ENCODE measurements at regions not wholly inside any gene's neighbourhood (a gene's known extent, or its start where the extent isn't known, plus 50 kb on each side); places are given as distances from the start of the nearest gene placed in this dataset.

- Mint-ChIP-seq H3K4me3 (no peak overlapping the region), H3K27me3 (no peaks in the 10 kb centered on the region), H3K4me1 (no peaks in the 10 kb centered on the region), H3K27ac (no peak overlapping the region), H3K9me3 (no peaks in the 10 kb centered on the region), H3K36me3 (ENCODE audit: low read depth) (no peaks in the 10 kb centered on the region)
- no peak for DNase-seq
- ATAC-seq: no peak
These were observed 678.1 kb upstream of the CXADR start for GRCh38 chr21:16834791-16835190.

- ATAC-seq (no peak), DNase-seq (no peak)
- H3K4me3 Mint-ChIP-seq: no peak overlapping the region
- no peaks in the 10 kb centered on the region for H3K4me1 Mint-ChIP-seq
- no peaks in the 10 kb centered on the region for H3K27me3 Mint-ChIP-seq
- H3K36me3 Mint-ChIP-seq (ENCODE audit: low read depth): no peaks in the 10 kb centered on the region
- no peaks in the 10 kb centered on the region for H3K9me3 Mint-ChIP-seq
- no peak overlapping the region for H3K27ac Mint-ChIP-seq
These were observed 675.5 kb upstream of the CXADR start for GRCh38 chr21:16837321-16837720.

GRCh38 chr21:16837721-16838120 lies 675.1 kb upstream of the CXADR start:
- Mint-ChIP-seq H3K27ac (no peak overlapping the region), H3K9me3 (no peaks in the 10 kb centered on the region), H3K4me1 (no peaks in the 10 kb centered on the region), H3K4me3 (no peak overlapping the region), H3K27me3 (no peaks in the 10 kb centered on the region), H3K36me3 (ENCODE audit: low read depth) (no peaks in the 10 kb centered on the region)
- DNase-seq: no peak
- no peak for ATAC-seq

GRCh38 chr21:16838331-16838730 lies 674.5 kb upstream of the CXADR start:
- Mint-ChIP-seq H3K36me3 (ENCODE audit: low read depth) (no peaks in the 10 kb centered on the region), H3K27ac (no peak overlapping the region), H3K4me3 (no peak overlapping the region), H3K4me1 (no peaks in the 10 kb centered on the region), H3K27me3 (no peaks in the 10 kb centered on the region), H3K9me3 (no peaks in the 10 kb centered on the region)
- no peak for ATAC-seq
- DNase-seq: no peak

GRCh38 chr21:16840538-16840937 lies 672.3 kb upstream of the CXADR start:
- DNase-seq: no peak
- Mint-ChIP-seq H3K27ac (no peak overlapping the region), H3K9me3 (peaks cover 5% of the 10 kb centered on the region), H3K4me3 (no peak overlapping the region), H3K36me3 (ENCODE audit: low read depth) (no peaks in the 10 kb centered on the region), H3K4me1 (no peaks in the 10 kb centered on the region), H3K27me3 (no peaks in the 10 kb centered on the region)
- ATAC-seq: no peak

GRCh38 chr21:16841975-16842695 lies 670.7 kb upstream of the CXADR start:
- H3K4me1 Mint-ChIP-seq: no peaks in the 10 kb centered on the region

GRCh38 chr21:16842696-16843035 lies 670.2 kb upstream of the CXADR start:
- no peaks in the 10 kb centered on the region for H3K4me1 Mint-ChIP-seq
- no peak for ATAC-seq
- H3K4me3 Mint-ChIP-seq: no peak overlapping the region
- no peaks in the 10 kb centered on the region for H3K27me3 Mint-ChIP-seq
- no peak for DNase-seq
- peaks cover 7% of the 10 kb centered on the region for H3K9me3 Mint-ChIP-seq
- H3K27ac Mint-ChIP-seq: no peak overlapping the region
- no peaks in the 10 kb centered on the region for H3K36me3 Mint-ChIP-seq (ENCODE audit: low read depth)

More at GRCh38 chr21:16841975-16842695, 670.7 kb upstream of the CXADR start:
- DNase-seq: no peak
- Mint-ChIP-seq H3K4me3 (no peak overlapping the region), H3K36me3 (ENCODE audit: low read depth) (no peaks in the 10 kb centered on the region), H3K27me3 (no peaks in the 10 kb centered on the region), H3K27ac (no peak overlapping the region), H3K9me3 (peaks cover 7% of the 10 kb centered on the region)
- ATAC-seq: no peak

- Mint-ChIP-seq H3K9me3 (peaks cover 7% of the 10 kb centered on the region), H3K4me3 (no peak overlapping the region), H3K36me3 (ENCODE audit: low read depth) (no peaks in the 10 kb centered on the region), H3K27ac (no peak overlapping the region), H3K4me1 (no peaks in the 10 kb centered on the region), H3K27me3 (no peaks in the 10 kb centered on the region)
- ATAC-seq (no peak), DNase-seq (no peak)
These were observed 665.6 kb upstream of the CXADR start for GRCh38 chr21:16847211-16847610.

- H3K9me3 Mint-ChIP-seq: peaks cover 11% of the 10 kb centered on the region
- H3K4me3 Mint-ChIP-seq: no peak overlapping the region
- H3K27me3 Mint-ChIP-seq: no peaks in the 10 kb centered on the region
- DNase-seq (no peak), ATAC-seq (no peak)
- H3K4me1 Mint-ChIP-seq: no peaks in the 10 kb centered on the region
- no peaks in the 10 kb centered on the region for H3K36me3 Mint-ChIP-seq (ENCODE audit: low read depth)
- no peak overlapping the region for H3K27ac Mint-ChIP-seq
These were observed 661.8 kb upstream of the CXADR start for GRCh38 chr21:16851054-16851453.

GRCh38 chr21:16855164-16855667 lies 657.6 kb upstream of the CXADR start:
- Mint-ChIP-seq H3K27me3 (no peaks in the 10 kb centered on the region), H3K4me1 (no peaks in the 10 kb centered on the region), H3K27ac (no peak overlapping the region), H3K9me3 (peaks cover 16% of the 10 kb centered on the region), H3K4me3 (no peak overlapping the region), H3K36me3 (ENCODE audit: low read depth) (no peaks in the 10 kb centered on the region)
- DNase-seq: no peak
- no peak for ATAC-seq

- DNase-seq (no peak), ATAC-seq (no peak)
- peaks cover 17% of the 10 kb centered on the region for H3K9me3 Mint-ChIP-seq
- no peak overlapping the region for H3K27ac Mint-ChIP-seq
- no peaks in the 10 kb centered on the region for H3K27me3 Mint-ChIP-seq
- no peaks in the 10 kb centered on the region for H3K4me1 Mint-ChIP-seq
- H3K4me3 Mint-ChIP-seq: no peak overlapping the region
- no peaks in the 10 kb centered on the region for H3K36me3 Mint-ChIP-seq (ENCODE audit: low read depth)
These were observed 649.4 kb upstream of the CXADR start for GRCh38 chr21:16863362-16863905.

- DNase-seq (no peak), ATAC-seq (no peak)
- Mint-ChIP-seq H3K9me3 (peaks cover 17% of the 10 kb centered on the region), H3K27ac (no peak overlapping the region), H3K4me3 (no peak overlapping the region), H3K4me1 (no peaks in the 10 kb centered on the region), H3K36me3 (ENCODE audit: low read depth) (no peaks in the 10 kb centered on the region), H3K27me3 (no peaks in the 10 kb centered on the region)
These were observed 648.9 kb upstream of the CXADR start for GRCh38 chr21:16863908-16864307.

GRCh38 chr21:16865632-16866031 lies 647.2 kb upstream of the CXADR start:
- Mint-ChIP-seq H3K9me3 (peaks cover 10% of the 10 kb centered on the region), H3K27ac (no peak overlapping the region), H3K4me3 (no peak overlapping the region), H3K27me3 (no peaks in the 10 kb centered on the region), H3K36me3 (ENCODE audit: low read depth) (no peaks in the 10 kb centered on the region), H3K4me1 (no peaks in the 10 kb centered on the region)
- DNase-seq: no peak
- ATAC-seq: no peak

GRCh38 chr21:16866851-16867250 lies 646.0 kb upstream of the CXADR start:
- Mint-ChIP-seq H3K4me1 (no peaks in the 10 kb centered on the region), H3K27me3 (no peaks in the 10 kb centered on the region), H3K36me3 (ENCODE audit: low read depth) (no peaks in the 10 kb centered on the region), H3K9me3 (peaks cover 2% of the 10 kb centered on the region), H3K27ac (no peak overlapping the region), H3K4me3 (no peak overlapping the region)
- ATAC-seq (no peak), DNase-seq (no peak)

GRCh38 chr21:16870103-16870502 lies 642.7 kb upstream of the CXADR start:
- Mint-ChIP-seq H3K9me3 (no peaks in the 10 kb centered on the region), H3K27me3 (no peaks in the 10 kb centered on the region), H3K27ac (no peak overlapping the region), H3K4me3 (no peak overlapping the region), H3K36me3 (ENCODE audit: low read depth) (no peaks in the 10 kb centered on the region), H3K4me1 (no peaks in the 10 kb centered on the region)
- ATAC-seq (no peak), DNase-seq (no peak)

All from activated naive CD8-positive, alpha-beta T cell treated with anti-CD3 and anti-CD28 coated beads, Interleukin-2, amount 50 U/mL, for 24 hours (primary cell).